Dedifferentiated amniotic fluid mesenchymal stem cell (primary cell): ENCODE measurements at regions not wholly inside any gene's neighbourhood (a gene's known extent, or its start where the extent isn't known, plus 50 kb on each side); places are given as distances from the start of the nearest gene placed in this dataset.
"Not testable (repeated sequence)": the region's sequence is repeated elsewhere in the genome, so short reads cannot be mapped to it uniquely, and the experiment has no call there.

ENCODE experiments used
- DNase-seq: peaks from one replicate; pipeline ENCODE4 v3.0.0-alpha.2; 2016; ENCODE audit errors: extremely low spot score

DNA sequence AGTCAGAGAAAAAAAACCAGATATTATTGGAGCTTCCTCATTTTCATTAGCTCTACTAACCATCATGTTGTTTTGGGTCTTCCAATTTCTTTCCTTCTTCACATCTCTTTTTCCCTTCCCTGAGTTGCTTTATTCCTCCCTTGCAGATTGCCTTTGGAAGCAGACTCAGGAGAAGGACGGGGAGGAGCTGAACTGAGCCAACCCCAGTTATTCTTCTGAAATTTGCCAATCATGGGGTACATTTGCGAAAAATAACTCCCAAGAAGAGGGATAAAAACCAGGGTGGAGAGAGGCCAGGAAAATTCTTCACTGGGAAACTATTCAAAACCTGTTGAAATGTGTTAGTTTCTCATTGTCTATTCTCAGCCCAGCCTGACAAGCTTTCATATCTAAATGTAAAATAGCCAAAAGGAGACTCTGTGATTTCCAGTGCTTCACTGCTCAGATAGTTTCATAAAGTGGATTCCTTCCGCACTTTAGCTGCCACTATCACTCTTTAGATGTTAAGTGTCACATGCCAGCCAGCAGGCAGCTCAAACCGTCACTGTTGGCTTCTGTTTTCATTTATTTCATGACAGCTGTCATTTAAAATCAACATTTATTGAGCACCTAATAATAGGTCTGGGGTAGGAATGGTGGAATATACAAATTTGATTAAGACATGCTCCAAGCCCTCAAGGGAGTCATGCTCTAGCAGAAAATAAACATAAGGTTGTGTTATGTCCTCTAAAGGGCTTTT lies 204.5 kb downstream of the SREK1 start:
- DNase-seq = no peak

DNA sequence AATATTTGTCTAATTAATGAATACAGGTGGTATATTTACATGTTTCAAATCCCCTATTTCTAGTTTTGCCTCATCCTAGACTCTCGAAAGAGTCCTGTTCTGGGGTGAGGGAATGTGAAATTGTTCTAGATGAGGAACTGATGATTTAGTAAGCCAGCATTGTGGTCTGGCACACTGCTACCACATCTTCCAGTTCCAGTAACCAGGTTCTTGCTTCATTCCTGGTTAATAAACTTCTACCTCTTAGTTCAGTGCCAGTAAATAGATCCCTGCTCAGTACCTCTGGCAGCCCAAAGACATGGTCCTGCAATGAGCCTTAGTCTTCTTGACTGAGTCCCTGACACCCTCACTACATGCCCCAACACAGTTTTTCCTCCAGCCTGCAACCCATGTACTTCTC lies 207.7 kb downstream of the SREK1 start:
- no peak for DNase-seq

DNA sequence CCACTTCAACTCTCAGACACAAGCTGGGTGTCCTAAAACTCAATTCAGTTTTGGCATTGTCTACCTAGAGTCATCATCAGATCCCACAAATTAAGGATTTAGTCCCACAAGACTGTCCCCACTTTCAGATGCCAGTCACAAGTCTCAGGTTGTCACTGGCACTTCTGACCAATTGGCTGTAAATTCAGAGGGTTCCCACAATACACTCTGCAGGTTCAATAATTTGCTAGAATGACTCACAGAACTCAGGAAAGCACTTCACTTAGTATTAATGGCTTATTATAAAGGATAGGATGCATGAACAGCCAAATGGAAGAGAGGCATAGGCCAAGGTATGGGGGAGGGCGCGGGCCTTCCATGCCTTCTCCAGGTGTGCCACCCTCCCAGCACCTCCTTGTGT lies 209.1 kb downstream of the SREK1 start:
- no peak for DNase-seq

DNA sequence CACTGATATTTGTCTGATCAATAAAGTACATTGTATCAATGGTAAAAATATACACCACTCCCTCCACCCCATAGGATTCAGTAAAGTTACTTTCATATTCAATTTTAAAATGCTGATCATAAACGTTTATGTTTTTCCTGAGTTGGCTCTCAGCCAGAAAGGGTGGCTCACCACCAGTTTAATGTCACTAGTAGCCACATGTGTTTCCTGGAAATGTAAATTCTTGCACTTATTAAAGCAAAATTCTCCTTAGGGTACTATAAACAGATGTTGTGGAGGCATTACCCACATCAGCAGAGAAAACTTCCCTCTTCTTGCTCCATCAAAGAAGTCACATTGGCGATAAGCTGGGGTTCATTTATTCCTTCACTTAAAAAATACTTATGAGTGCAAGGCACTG lies 210.3 kb downstream of the SREK1 start:
- DNase-seq = no peak

DNA sequence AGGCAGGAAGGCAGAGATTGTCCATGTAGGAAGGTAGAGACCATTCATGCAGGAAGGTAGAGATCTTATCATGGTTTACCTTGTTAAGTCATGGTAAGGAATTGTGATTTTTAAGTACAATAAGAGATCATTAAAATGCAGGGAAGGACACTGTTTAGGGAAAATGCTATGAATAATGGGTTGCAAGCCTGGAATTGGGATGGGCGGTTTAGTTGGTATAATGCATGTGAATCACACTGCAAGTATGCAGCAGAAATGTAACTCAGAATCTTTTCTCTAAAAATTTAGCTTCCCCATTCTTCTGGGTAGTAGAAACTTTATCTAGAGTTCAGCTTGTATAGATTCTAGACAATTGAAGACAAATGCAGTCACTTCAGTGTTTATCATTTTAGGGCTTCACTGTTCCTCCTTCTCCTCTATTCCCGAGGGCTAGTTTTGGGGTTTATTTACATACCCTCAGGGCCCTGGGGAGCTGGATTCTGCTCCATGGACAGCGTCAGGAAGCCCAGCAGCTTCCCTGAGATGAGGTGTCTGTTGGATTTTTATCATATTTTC lies 212.0 kb downstream of the SREK1 start:
- peak; percentile 22 for DNase-seq

DNA sequence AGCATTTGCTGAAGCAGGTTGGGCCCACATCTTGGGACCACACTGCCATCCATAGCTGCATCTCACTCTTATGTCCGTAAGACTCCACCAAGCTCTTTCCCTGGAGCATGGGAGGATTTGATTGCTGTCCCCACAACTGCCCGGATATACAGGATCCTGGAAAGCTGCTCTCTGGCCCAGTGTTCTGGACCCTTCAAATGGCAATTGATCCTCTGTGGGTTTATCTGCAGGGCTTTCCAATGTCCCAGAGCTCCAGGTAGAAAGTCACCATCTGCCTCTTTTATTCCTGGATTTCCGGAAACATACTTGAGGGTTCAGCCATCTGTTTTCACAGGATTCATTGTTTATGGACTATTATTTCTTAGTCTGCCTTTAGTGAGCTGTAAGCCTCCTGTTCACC lies 214.6 kb downstream of the SREK1 start:
- no peak for DNase-seq

DNA sequence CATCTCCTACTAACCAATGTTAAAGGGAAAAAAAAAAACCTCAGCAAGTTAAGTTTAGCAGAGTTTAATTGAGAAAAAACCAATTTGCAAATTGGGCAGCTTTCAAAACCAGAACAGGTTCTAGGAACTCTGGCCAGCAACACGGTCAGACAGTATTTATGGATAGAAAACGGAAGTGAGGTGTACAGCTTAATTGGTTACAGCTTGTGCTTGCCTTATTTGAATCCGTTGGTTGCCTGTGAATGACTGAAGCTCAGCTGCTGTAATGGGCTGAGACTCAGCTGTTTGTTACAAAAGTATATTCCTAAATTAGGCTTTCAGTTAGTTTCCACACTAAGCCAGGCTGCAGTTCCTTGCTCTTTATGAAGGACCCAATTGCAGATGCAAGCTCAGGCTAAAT lies 217.0 kb downstream of the SREK1 start:
- DNase-seq = no peak

DNA sequence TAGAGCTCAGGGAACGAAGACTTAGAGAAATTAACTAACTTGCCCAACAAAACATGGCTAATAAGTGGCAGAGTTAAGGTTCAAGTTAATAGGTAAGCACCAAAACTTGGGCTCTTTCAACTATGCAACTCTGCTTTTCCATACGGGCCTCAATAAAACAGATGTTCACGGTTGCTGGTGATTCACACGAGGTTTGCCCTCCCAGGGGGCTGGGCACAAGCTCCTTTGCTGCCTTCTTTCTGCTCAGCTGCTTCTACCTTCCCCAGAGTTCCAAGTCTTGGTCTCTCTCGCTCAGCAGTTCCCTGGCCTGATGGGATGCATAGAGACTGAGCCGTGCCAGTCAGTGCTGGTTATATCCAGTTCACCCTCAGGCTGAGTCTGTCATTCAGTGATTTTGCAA lies 217.9 kb downstream of the SREK1 start:
- DNase-seq = no peak

DNA sequence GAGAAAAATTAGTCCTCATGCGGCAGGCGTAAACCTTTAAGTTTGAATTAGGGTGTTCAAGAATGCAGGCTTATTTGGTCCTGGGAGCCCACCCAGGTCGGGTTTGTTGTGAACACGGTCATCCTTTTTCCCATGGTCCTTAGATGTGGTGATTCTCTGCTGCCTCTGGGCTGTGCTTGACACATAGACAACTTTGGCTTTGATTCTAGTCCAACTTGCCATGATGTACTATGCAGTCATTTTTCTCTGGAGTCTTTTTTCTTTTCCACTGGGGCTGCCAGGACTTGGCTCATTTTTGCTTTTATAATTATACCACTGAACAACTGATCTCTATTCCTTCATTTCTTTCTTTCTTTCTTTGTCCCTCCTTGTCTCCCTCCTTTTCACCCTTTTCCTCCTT lies 218.6 kb downstream of the SREK1 start:
- no peak for DNase-seq

DNA sequence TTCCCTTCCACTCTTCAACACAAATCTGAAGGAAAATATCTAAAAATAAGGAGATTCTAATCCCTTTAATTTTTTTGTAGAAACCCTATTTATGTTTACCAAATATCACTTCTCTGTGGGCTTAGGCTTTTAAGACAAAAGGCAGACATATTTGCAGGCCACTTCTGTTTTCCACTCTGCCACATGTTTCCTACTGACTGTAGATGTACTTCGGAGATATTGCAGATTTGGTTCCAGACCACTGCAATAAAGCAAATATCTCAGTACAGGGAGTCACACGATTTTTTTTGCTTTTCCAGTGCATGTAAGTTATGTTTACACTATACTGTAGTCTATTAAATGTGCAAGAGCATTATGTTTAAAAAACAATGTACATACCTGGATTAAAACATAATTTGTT lies 219.0 kb downstream of the SREK1 start:
- DNase-seq = no peak

DNA sequence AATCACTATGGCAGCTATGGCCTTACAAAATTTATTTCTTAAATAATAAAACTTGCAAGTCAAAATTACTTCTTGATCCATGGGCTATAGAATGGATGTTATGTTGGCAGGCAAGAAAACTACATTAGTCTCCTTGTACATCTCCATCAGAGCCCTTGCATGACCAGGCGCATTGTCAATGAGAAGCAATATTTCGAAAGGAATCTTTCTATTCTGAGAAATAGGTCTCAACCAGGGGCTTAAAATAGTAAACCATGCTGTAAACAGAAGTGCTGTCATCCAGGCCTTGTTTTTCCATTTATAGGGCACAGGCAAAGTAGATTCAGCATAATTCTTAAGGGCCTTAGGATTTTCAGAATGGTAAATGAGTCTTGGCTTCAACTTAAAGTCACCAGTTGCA lies 220.1 kb downstream of the SREK1 start:
- no peak for DNase-seq

DNA sequence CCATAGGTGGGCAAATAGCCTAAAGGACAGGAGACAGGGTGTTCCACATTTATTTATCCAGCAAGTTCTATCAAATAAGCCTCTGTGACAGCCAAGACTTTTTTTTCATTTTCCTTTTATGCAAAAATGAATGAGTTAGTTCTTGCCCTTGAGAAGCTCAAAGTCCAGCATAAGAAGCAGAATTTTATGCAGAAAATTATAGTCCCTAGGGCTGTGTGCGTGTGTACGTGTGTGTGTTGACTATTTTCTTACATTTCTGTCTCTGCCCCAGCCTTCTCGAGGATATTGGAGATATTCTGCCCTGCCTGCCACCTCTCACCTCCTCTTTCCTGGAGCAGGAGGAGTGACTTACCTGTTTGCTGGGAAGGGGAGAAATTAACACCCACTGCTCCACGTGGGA lies 221.9 kb downstream of the SREK1 start:
- DNase-seq = no peak

DNA sequence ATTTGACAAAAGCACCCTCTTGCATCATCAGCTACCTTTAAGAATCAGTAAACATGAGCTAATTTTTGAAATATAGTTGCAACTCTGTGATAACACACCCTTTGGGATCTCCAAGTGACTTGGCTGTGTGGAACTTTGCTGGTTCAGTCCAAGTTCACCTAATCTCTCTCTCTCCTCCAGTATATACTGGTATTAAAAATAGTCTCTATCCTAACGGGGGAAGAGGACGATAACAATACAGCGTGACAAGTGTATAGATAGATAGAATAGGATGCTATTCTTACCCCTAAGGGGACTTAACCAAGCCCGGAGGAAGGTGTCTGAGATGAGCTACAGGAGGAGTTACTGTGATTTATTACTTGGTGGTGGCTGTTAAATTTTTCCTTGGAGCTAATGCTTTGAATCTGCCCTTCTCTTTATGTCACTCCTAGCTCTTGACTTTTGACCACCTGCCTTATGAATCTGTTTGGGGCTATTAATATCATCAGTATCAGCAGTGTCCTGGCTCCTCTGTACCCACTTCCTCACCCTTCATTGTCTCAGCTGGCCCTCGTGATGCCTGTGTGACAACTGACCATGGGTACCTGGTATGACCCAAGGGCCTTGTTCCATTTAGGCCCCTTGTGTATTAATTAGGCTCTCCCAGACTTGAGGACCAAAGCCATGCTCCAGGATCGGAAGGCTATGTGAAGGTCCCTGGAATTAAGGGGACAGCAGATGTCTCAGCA lies 223.9 kb downstream of the SREK1 start:
- no peak for DNase-seq

DNA sequence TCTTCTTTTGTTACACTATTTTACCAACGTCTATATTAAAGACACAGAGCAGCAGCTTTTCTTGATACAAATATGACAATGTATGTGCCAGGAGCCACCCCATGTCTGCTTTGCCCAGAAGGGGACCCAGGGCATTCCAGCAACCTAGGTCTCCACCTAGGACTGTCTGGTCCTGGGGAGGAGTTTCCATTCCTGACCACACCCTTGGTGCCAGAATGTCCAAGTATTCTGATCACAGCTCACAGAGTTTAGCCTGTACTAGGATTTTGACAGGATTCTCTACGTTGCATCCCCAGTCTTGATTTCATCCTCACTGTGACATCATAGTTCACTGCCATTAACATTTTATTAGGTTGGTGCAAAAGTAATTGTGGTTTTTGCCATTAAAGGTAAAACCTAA lies 224.7 kb downstream of the SREK1 start:
- DNase-seq = no peak

DNA sequence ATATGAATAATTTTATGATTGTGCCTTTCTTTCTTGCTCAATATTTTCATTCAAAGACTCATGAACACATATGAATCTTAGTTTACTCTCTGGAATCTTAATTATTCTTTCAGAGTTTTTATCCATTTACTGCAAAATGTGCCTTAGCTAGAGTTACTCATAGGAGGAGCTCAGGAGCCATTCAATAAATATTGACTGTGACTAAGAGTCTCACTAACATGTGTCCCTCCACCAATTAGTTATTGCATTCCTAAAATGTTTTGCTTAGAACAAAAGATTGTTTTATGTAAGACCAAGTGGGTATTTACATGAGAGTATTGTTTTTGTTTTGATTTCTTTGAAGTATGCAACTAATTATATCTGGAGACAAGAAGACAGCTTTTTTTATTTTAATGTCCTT lies 218.4 kb upstream of the MAST4 start:
- DNase-seq = no peak

DNA sequence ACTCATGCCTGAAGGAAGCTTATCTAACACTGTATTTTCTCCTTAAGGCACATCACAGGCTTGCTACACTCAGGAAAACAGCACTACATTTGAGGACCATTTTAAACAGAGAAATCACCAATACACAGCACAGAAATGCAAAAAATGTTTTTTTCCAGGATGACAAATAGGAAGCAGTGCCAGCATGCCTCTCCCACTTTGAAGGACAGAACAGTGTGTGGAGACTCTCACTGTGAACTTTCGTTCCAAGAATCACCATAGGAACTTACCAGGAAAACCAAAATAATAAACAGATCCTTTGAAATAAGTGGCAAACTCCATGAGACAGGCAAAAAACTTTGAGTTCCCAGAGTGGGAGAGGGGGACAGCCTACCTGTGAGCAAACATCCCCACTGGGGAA lies 217.8 kb upstream of the MAST4 start:
- no peak for DNase-seq

DNA sequence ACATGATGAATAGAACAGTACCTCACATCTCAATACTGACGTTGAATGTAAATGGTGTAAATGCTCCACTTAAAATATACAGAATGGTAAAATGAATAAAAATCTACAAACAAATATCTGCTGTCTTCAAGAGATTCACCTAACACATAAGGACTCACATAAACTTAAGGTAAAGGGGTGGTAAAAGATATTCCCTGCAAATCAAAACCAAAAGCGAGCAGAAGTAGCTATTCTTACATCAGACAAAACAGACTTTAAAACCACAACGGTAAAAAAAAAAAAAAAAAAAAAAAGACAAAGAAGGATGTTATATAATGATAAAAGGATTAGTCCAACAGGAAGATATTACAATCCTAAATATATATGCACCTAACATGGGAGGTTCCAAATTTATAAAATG lies 214.0 kb upstream of the MAST4 start:
- DNase-seq = no peak

DNA sequence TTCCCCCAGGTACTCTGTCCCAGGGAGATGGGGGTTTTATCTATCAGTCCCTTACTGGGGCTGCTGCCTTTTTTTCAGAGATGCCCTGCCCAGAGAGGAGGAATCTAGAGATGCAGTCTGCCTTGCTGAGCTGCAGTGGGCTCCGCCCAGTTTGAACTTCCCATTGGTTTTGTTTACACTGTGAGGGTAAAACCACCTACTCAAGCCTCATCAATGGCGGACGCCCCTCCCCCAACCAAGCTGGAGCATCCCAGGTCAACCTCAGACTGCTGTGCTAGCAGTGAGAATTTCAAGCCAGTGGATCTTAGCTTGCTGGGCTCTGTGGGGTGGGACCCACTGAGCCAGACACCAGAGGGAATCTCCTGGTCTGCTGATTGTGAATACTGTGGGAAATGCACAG lies 191.0 kb upstream of the MAST4 start:
- not testable (repeated sequence) for DNase-seq

DNA sequence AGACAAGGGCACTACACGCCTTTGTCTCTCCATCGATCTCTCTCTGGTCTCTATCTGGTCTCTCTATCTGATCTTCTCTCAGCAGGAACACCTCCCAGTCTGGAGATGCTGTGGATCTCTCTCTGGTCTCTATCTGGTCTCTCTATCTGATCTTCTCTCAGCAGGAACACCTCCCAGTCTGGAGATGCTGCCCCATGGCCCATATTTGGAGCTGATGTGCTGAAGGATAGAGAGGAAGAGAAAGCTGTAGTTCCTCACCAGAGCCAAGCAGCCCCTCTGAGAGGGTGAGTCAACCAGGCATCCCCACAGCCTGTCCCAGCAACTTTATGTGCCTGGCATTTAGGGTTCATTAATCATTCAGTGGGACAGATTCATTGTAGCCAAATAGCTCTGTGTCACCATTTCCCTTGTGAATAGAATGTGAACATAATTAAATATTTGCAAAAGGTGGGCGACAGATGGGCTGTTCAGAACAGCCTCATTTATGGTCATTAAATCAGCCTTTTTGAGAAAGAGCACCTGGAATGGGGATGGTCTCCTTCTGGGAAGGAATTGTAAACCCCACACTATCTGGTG lies 189.3 kb upstream of the MAST4 start:
- DNase-seq = no peak

DNA sequence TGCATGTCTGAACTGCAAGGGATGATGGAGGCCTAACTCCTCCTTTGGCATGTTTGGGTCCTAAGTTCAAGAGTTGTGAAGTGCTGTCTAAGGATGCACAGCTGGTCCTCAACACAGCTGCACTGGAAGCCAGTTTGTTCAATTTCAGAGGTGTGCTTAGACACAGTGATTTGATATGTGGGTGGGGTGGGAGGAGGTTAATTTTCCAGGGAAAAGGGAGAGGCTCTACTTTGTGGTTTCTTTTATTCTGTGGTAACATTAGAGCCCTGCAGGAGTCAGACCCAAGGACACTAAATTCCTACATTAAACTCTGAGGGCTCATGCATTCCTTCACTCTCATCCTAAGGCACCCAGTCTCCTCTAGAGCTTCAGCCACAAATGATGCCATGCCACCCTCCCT lies 188.4 kb upstream of the MAST4 start:
- no peak for DNase-seq

DNA sequence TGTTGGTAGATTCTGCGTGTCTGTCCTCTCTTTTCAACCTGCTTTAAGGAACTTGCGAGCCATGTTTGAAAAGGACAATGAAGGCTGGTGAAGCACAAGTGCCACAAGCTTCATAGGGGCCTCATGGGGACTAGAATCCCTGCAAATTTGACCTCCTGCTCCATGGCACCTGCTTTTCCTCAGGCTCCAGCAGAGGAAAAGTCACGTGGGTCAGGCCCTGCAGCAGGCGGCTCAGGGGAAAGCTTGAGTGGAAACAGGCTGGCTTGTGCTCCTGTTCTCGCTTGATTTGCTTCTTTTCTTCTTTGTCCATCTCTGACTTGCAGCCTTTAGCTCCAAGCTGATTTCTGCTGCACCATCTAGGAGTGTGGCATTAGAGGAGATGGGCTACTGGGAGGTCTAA lies 187.6 kb upstream of the MAST4 start:
- DNase-seq = no peak

DNA sequence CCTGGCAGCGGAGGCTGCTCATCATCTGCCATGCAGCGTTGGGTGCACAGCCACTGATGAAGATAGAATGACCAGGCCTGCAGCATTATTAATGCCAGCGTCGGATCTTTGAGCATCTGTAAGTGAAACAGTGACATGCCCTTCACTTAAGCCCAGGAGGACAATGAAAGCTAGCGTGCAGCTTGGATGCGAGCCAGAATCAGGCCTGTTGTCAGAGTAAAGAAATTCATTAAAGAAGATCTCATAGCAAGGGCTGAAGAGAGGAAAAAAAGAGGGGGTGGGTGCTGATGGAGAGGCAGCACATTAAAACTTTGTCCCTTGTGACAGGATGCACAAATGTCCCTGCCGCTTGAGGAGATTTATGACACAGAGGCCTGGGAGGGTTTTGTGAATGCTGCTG lies 186.1 kb upstream of the MAST4 start:
- no peak for DNase-seq

DNA sequence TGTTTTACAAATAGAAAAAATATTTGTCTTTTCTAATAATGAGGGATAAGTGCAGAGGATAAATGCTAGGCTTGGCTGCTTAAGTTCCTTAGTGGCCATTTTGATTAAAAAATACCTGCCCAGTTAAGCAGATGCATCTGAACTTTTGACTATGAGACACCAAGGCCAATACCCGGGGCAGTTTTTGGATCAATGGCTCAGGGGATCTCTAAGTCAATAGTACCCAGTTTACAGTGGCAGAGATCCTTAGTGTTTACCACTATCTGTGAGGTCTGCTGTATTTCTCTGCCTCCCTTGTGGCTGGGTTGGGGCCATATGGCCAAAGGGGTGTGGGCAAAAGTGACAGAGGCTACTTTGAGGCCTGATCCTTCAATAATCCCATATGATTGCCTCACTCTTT lies 184.5 kb upstream of the MAST4 start:
- DNase-seq = no peak
